ENCODE measurements at regions not wholly inside any gene's neighbourhood (a gene's known extent, or its start where the extent isn't known, plus 50 kb on each side); places are given as distances from the start of the nearest gene placed in this dataset.

GRCh38 chr4:213971-214370 is 89.7 kb downstream of the ZNF718 start:
- Histone ChIP-seq H4K8ac (replicated peaks; ENCODE audit: insufficient read length, low read depth, low read length) (no peak overlapping the region), H4K91ac (ENCODE audit: insufficient read length, low read depth, low read length) (no peak overlapping the region), H2AK5ac (ENCODE audit: insufficient read length, low read length) (no peak overlapping the region), H4K5ac (ENCODE audit: insufficient read length, low read depth, low read length) (no peak overlapping the region), H3T11ph (ENCODE audit: low read length) (no peak overlapping the region), H3K23me2 (ENCODE audit: insufficient read length, low read depth, low read length, poor library complexity, severe bottlenecking) (no peaks in the 10 kb centered on the region), H2BK20ac (ENCODE audit: low read depth, low read length, poor library complexity, severe bottlenecking) (no peak overlapping the region), H3K14ac (ENCODE audit: insufficient read depth, low read length) (no peak overlapping the region), H3K4me1 (ENCODE audit: insufficient read depth, low read length) (peaks cover 3% of the 10 kb centered on the region; the same call in 1 of the 2 replicates), H3K18ac (ENCODE audit: insufficient read length, low read depth, low read length) (no peak overlapping the region), H2BK120ac (ENCODE audit: low read depth, low read length, poor library complexity, severe bottlenecking) (no peak overlapping the region), H3K9me3 (ENCODE audit: control insufficient read depth, low read depth, low read length) (no peaks in the 10 kb centered on the region), H3K4ac (ENCODE audit: low read depth, low read length) (no peak overlapping the region), H2BK12ac (ENCODE audit: insufficient read length, low read depth, low read length) (no peak overlapping the region), H3K9ac (ENCODE audit: extremely low read depth, insufficient read length, low read length) (no peak overlapping the region), H2BK5ac (ENCODE audit: insufficient read length, low read length) (no peak overlapping the region), H4K20me1 (ENCODE audit: control insufficient read depth, insufficient read depth, insufficient read length) (no peaks in the 10 kb centered on the region), H2AFZ (ENCODE audit: low read length) (no peak overlapping the region), H3K27me3 (ENCODE audit: insufficient read depth, low read length) (no peaks in the 10 kb centered on the region), H2BK15ac (ENCODE audit: low read depth, low read length) (no peak overlapping the region), H3K56ac (ENCODE audit: insufficient read length, low read depth, low read length) (no peak overlapping the region), H3K27ac (ENCODE audit: insufficient read length, low read depth, low read length) (no peak overlapping the region), H3K79me1 (ENCODE audit: insufficient read depth, low read depth, low read length, poor library complexity, severe bottlenecking) (no peaks in the 10 kb centered on the region), H3K23ac (ENCODE audit: insufficient read length, low read depth, low read length) (no peak overlapping the region), H3K79me2 (ENCODE audit: insufficient read depth, low read length) (peaks cover 5% of the 10 kb centered on the region; the same call in 1 of the 2 replicates), H3K4me2 (ENCODE audit: insufficient read depth, insufficient read length, low read length) (peak overlapping the region; percentile 38)
- no peak for TF ChIP-seq CTCF (conservative IDR thresholded peaks at IDR 0.05)
- peak overlapping the region in 1 of 2 experiments; percentile 81; a peak in 2 of 5 replicates for H3K4me3 Mint-ChIP-seq
- peaks cover 70 to 87% of the 10 kb centered on the region in 2 experiments for H3K9me3 Mint-ChIP-seq
- peaks cover 30 to 38% (median 31%) of the 10 kb centered on the region in 3 experiments for H3K36me3 Mint-ChIP-seq (ENCODE audit: insufficient read depth in 1 of 3, low read depth in 3 of 3)
- peak overlapping the region in 1 of 3 experiments; percentile 48; a peak in 1 of 7 replicates for H3K27ac Mint-ChIP-seq
- no peak for DNase-seq
- no peaks in the 10 kb centered on the region for H3K27me3 Mint-ChIP-seq (ENCODE audit: low read depth)
- H3K4me1 Mint-ChIP-seq: peaks cover 9 to 10% of the 10 kb centered on the region in 2 experiments
- WGBS (ENCODE audit: extremely low coverage, insufficient read length, low lambda C conversion rate): no CpG with 5 or more reads among the region's 2 CpGs
